Stimulated activated CD8-positive, alpha-beta memory T cell treated with anti-CD3 and anti-CD28 coated beads, Interleukin-4, amount 100 ng/mL, for 4 hours (primary cell): ENCODE measurements at regions not wholly inside any gene's neighbourhood (a gene's known extent, or its start where the extent isn't known, plus 50 kb on each side); places are given as distances from the start of the nearest gene placed in this dataset.

Experiments used
- DNase-seq, 2 donors: peaks; one replicate each; pipeline ENCODE4 v3.0.0-alpha.2; 2020; ENCODE audit warnings: low read depth in 2 of 2, low spot score in 1 of 2

DNA sequence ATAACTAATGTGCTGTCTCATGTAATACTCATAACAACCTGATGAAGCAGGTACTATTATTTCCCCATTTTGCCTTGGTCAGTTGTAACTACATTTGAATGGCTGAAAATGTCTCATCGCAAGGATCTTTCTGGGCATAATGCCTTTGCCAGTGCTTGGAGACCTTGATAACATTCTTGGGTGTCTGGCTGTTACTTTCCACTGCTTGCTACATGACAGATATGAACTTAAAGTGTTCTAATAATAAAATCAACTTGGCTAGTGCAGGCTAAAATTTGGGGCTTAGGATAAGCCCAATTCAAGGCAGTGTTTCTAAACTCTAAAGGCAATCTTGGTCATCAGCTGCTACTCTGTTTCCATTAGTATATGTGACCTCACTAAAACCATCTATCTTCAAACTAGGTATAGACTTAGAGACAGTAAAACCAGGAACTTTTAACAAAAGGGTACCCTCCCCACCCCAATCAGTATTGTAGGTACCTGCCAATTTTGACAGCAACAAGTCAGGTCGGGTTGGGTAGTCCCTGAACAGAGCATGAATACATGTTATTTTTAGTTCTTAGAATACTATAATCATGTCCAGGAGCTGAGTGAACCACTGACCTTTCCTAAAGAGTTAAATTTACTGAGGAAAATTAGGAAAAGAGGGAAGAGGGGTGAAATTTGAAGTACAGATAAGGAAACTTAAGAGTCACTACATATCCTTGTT, 68.2 kb upstream of the AHR start:
- DNase-seq: no peak

DNA sequence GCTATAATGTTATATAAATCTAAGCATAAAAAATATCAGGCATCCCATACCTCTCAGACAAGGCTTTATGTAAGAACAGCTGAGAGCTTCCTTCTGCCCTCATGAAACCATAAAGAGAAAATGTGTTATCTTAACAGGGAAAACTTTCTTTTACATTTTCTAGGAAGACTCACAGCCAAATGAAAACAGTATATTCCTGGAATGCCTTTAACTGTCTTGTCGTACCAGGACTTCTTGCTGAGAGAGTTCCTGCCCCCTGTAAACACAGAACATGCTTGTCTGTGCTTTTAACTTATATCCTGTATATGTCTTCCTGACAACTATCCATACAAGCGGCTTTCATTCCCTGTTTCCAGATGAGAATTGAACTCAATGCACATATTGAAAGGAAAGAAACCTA, 64.8 kb upstream of the AHR start:
- no peak for DNase-seq

DNA sequence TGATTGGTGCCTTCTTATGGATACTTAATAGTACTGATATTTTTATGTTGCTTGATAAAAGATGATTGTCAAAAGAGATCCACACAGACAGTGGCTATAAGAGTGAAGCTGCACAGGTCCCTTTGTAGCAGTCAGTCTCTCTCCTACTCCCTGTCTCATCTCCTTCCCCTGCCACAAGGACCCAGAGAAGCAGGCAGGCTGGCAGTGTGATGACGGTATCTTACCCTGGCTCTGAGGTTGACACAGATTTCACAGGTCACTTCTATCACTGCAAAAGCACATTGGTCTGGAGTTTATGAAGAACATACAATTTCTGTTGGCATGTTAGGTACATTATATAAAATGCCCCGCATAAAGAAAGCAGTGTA, 64.4 kb upstream of the AHR start:
- DNase-seq: peak; percentile 5 to 21

DNA sequence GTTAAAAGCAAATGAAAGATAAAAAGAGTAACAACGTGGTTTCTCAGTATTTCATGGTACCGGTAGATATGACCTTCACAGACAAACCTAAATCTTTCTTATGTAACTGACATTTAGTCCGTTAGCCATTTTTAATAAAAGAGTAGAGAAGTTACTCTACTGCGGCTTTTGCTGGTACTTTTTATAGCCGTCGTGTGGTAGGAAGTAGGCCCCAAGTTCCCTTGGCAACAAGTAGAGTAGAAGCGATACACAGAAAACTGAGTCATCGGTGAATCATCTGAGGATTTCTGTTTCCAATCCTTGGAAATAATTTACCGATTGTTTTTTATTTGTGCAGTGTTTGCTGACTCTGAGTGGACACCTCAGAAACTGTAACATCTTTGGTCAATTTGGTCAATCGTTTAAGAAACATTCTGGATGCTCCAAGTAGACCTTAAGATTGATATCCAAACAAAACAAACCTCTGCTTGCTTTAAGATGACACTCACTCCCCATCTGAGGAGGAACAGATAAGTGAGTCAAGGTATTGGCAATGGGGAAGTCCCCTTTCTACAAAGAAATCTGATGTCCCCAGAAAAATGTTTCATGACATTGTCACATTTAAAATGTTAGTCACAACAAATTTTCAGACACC, 63.9 kb upstream of the AHR start:
- peak; percentile 11 to 43 for DNase-seq

DNA sequence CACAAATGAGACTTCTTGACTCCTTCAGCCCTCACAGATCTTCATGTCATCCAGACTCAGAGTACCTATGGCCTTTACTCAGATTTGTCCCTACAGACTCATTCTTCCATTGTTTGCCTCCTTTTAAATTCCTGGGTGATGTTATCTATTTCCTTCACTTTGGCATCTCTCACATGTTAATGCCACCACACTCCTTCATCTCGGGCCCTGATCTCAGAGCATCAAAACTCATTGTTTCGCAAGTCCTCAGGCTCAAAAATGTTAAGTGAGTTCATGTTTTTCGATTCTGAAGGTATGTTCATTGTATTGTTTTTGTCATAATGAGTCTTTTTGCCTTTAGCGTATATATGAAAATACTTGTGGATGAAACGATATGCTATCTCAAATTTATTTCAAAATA, 62.3 kb upstream of the AHR start:
- no peak for DNase-seq

DNA sequence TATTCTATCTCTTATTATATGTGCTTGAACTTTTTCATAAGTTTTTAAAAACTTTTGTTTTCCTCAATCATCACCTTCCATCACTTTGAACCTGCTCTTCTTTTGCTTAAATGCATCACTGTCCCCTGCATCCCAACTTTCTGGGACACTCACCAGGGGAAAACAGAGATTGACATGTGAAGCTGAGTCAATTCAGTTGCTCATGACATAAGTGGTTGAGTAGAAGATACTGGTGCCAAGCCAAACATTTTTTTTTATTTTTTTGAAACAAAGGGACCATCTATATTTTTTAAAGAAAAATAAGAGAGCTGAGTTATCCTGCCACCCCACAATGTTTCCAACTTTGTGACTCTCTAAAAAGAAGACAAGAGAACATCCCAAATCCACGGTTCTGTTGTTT, 61.8 kb upstream of the AHR start:
- no peak for DNase-seq

DNA sequence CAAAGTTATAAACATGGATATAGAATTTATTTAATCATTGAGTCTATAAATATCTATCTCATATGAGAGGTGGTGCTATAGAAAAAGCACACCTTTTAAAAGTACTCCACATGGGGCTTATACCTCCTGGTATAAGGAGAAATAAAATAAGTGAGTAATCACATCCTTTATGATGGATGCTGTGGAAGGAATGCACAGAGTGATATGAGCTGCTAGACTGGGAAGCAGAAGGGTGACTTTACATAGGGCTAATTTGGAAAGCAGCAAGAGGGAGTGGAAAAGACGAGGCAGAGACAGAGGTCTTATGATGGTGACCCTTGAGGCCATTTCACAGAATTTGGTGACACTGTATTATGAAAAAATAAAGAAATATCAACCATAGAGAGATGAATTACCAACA, 59.4 kb upstream of the AHR start:
- DNase-seq: no peak

DNA sequence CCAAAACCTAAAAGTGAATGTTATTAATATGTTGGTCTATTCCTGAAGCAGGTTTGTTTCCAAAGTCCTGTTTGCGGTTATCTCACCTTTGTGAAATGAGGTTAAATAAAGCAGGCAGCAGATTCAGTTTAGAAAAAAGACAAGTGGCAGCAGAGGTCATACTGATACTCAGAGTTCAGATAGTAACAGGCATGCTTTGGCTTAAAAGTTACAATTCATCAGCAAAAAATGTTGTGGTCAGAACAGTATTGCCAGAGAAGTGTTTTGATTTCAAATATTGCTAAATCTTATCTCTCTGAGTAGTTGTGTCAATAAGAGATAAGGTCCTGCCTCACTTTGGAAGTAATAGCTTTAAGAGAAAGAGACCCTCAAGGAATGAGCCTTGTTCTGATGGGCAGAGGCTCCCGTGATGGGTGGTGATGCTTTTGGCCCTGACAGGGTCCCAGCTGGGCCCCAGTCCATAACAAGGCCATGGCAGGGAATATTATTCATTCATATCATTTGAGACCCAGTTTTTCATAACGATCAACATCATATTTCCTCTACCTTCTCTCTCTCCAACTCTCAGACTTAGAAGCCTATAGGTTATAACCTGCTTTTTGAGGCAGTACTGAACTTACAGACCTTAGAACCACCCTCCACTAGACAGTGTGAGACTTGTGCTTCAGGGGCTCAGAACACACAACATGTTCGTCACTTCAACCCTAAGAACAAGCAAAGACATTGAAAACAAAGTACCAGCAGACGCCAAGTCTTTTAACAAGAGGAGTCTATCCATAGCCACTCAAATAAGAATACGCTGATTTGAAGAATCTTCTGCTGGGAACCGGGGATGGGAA, 58.5 kb upstream of the AHR start:
- no peak for DNase-seq

DNA sequence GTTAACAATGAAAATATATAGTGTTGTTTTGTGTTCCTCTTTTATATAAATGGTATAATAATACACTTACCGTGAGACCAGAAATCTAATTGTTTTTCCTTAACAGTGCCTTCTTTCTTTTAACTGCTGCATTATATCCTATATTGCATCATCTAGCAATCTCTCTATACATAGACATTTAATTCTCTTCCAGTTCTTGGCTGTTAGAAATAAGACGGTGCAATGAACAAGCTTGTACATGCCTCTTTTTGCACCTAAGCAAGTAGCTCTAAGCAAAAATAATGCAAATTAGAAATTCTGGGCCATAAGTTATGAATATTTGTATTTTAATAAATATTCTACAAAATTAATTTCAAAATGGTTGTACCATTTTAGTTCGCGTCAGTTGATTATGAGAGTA, 55.9 kb upstream of the AHR start:
- DNase-seq: no peak

DNA sequence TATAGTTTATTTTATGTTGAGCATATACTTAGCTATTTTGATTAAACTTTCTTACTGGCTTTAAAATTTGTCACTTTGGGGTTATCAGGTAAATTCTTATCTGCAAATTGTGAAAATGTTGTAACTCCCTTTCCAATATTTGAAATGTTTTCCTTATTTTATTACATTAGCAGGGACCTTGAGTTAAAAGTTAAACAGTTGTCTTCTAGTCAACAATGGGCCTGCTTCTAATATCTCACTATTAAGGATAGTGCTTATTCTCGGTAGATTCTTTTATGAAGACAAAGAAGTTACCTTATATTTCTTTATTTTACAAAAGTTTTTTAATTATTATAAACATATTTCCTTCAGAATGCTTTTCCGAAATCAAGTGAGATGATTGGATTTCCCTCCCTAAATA, 53.7 kb upstream of the AHR start:
- DNase-seq: no peak

DNA sequence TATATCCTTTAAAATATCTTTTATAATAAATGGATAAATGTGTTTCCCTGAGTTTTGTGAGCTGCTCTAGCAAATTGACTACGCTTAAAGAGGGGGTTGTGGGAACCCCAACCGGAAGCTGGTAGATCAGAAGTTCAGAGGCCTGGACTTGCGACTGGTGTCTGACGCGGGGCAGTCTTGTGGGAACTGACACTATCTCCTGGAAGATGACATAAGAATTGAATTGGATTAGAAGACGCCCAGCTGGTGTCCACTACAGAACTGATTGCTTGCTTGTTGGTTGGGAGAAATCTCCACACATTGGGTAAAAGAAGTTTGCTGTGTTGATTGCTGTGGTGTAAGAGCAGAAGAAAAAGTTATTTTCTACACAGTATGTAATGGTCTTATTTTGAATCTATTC, 51.1 kb upstream of the AHR start:
- no peak for DNase-seq

DNA sequence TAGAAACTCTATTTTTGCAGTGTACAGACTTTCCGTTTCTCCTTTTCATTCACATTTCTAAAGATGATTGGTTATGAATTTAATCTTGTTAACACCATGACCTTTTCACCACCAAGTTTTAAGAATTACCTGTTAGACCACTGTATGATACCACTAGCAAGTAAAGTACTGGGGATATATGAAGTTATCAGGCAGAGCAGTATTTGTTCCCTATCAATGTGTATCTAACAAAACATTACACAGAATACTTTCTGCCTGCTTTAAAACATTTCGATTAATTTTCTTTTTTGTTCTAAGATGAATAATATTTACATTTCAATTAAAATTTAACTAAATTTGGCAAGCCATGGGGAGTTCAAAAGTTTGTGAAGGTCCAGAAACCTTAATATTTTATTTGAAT, 49.9 kb upstream of the AHR start:
- DNase-seq: no peak
